H1 (cell line): ENCODE measurements at regions not wholly inside any gene's neighbourhood (a gene's known extent, or its start where the extent isn't known, plus 50 kb on each side); places are given as distances from the start of the nearest gene placed in this dataset.
"Not testable (repeated sequence)": the region's sequence is repeated elsewhere in the genome, so short reads cannot be mapped to it uniquely, and the experiment has no call there.

ENCODE experiments used
- CTCF ChIA-PET: fragments of 300-600 bp; sonication (Branson Sonifier 250); formaldehyde crosslinking; loops from one replicate; lab custom pipeline; 2021; ENCODE audit not compliant: partially characterized antibody; lab: Charles Lee
- POLR2A ChIA-PET: fragments of 300-600 bp; sonication (Branson Sonifier 250); formaldehyde crosslinking; loops from one replicate; lab custom pipeline; 2021; ENCODE audit warnings: inconsistent platforms; ENCODE audit not compliant: partially characterized antibody; lab: Charles Lee
- DNase-seq, 2 experiments: peaks; one replicate each; pipeline versions ENCODE4 v3.0.0 to v3.0.0-alpha.2; 2010 to 2022; ENCODE audit warnings: low spot score in 2 of 2, low read depth in 1 of 2, mixed read lengths in 1 of 2
- FAIRE-seq: peaks from 2 replicates; lab custom pipeline; 2011; peaks lifted over from hg19 to GRCh38; lab: Jason Lieb, UNC
- H2AFZ ChIP-seq: 2 replicates; pipeline ENCODE4 v1.8.1; 2012; ENCODE audit warnings: low read length, inconsistent platforms
- H2AK5ac ChIP-seq: 2 replicates; pipeline ENCODE4 v1.6.1; 2013; ENCODE audit warnings: low read depth, low read length
- H2BK120ac ChIP-seq: replicated peaks from 2 replicates; pipeline ENCODE3; 2013; ENCODE audit warnings: low read depth, low read length, inconsistent platforms
- H2BK12ac ChIP-seq: 2 replicates; pipeline ENCODE4 v1.6.1; 2013; ENCODE audit warnings: low read depth, low read length
- H2BK15ac ChIP-seq: 2 replicates; pipeline ENCODE4 v1.6.1; 2013; ENCODE audit warnings: low read length
- H2BK20ac ChIP-seq: 2 replicates; pipeline ENCODE4 v1.6.1; 2013; ENCODE audit warnings: low read length
- H2BK5ac ChIP-seq: 2 replicates; pipeline ENCODE4 v1.6.1; 2013; ENCODE audit warnings: low read depth, low read length
- H3K14ac ChIP-seq: 2 replicates; pipeline ENCODE4 v1.6.1; 2013; ENCODE audit warnings: inconsistent platforms; ENCODE audit not compliant: insufficient read length
- H3K18ac ChIP-seq: 2 replicates; pipeline ENCODE4 v1.6.1; 2013; ENCODE audit warnings: low read length; ENCODE audit errors: extremely low read depth
- H3K23ac ChIP-seq: 2 replicates; pipeline ENCODE4 v1.6.1; 2013; ENCODE audit warnings: inconsistent platforms; ENCODE audit not compliant: insufficient read length
- H3K23me2 ChIP-seq: 2 replicates; pipeline ENCODE4 v1.6.1; 2013; ENCODE audit warnings: low read depth, low read length
- H3K27ac ChIP-seq: 2 replicates; pipeline ENCODE4 v1.6.1; 2011; ENCODE audit warnings: low read depth, low read length, inconsistent platforms
- H3K27me3 ChIP-seq, 4 experiments: replicated peaks in 1 of 4; 1 replicate in 1 of 4; 2 replicates in 3 of 4; pipeline versions ENCODE4 v1.6.1 to v1.8.1; 2011 to 2013; ENCODE audit warnings: low read length in 3 of 4, mild to moderate bottlenecking in 3 of 4, inconsistent platforms in 2 of 4, mixed read lengths in 2 of 4, moderate library complexity in 1 of 4; ENCODE audit not compliant: control insufficient read depth in 3 of 4, insufficient read depth in 3 of 4; ENCODE audit errors: extremely low read depth in 1 of 4
- H3K36me3 ChIP-seq, 4 experiments: 2 replicates each; pipeline versions ENCODE4 v1.6.1 to v1.8.1; 2011 to 2013; ENCODE audit warnings: mild to moderate bottlenecking in 4 of 4, low read length in 3 of 4, moderate library complexity in 2 of 4, control low read depth in 1 of 4, inconsistent platforms in 1 of 4; ENCODE audit not compliant: insufficient read depth in 4 of 4, control insufficient read depth in 2 of 4
- H3K4ac ChIP-seq: replicated peaks from 2 replicates; pipeline ENCODE3; 2013; ENCODE audit warnings: low read length, low read depth, mixed read lengths, inconsistent platforms; ENCODE audit not compliant: insufficient read length
- H3K4me1 ChIP-seq, 4 experiments: replicated peaks in 1 of 4; 1 replicate in 1 of 4; 2 replicates in 3 of 4; pipeline versions ENCODE4 v1.6.1 to v1.8.1; 2011 to 2013; ENCODE audit warnings: low read length in 3 of 4, inconsistent platforms in 2 of 4, mixed read lengths in 1 of 4; ENCODE audit not compliant: insufficient read depth in 4 of 4, control insufficient read depth in 3 of 4
- H3K4me2 ChIP-seq, 2 experiments: 2 replicates each; pipeline versions ENCODE4 v1.6.1 to v1.8.1; 2011 to 2013; ENCODE audit warnings: low read depth in 2 of 2, low read length in 2 of 2, control low read depth in 1 of 2, inconsistent platforms in 1 of 2, mild to moderate bottlenecking in 1 of 2; ENCODE audit not compliant: insufficient read depth in 1 of 2
- H3K4me3 ChIP-seq, 4 experiments: fragments of 200-600, 300-600 bp in 1 of 4; sonication (generic), shearing (Covaris generic), sonication (Bioruptor Twin) in 1 of 4; 2 replicates each; pipeline versions ENCODE4 v1.5.1 to v1.8.1; 2011 to 2016; ENCODE audit warnings: low read length in 4 of 4, low read depth in 3 of 4, control low read depth in 2 of 4, inconsistent platforms in 2 of 4, mild to moderate bottlenecking in 2 of 4, mixed read lengths in 1 of 4, moderate library complexity in 1 of 4; ENCODE audit not compliant: insufficient read depth in 2 of 4; ENCODE audit errors: extremely low read depth in 1 of 4
- H3K56ac ChIP-seq: replicated peaks from 2 replicates; pipeline ENCODE3; 2013; ENCODE audit warnings: low read depth, mild to moderate bottlenecking, mixed read lengths, low read length, inconsistent platforms; ENCODE audit not compliant: insufficient read length
- H3K79me1 ChIP-seq: 2 replicates; pipeline ENCODE4 v1.6.1; 2013; ENCODE audit warnings: low read depth, low read length, control low read depth
- H3K79me2 ChIP-seq, 2 experiments: 2 replicates each; pipeline versions ENCODE4 v1.6.1 to v1.8.1; 2012 to 2013; ENCODE audit warnings: low read length in 2 of 2, mild to moderate bottlenecking in 2 of 2, inconsistent platforms in 1 of 2; ENCODE audit not compliant: insufficient read depth in 2 of 2, control insufficient read depth in 1 of 2
- H3K9ac ChIP-seq, 4 experiments: replicated peaks in 1 of 4; 1 replicate in 1 of 4; 2 replicates in 3 of 4; pipeline versions ENCODE4 v1.6.1 to v1.8.1; 2011 to 2013; ENCODE audit warnings: low read depth in 3 of 4, low read length in 3 of 4, control low read depth in 2 of 4, mild to moderate bottlenecking in 2 of 4, moderate library complexity in 2 of 4, inconsistent platforms in 1 of 4; ENCODE audit errors: extremely low read depth in 1 of 4
- H3K9me3 ChIP-seq, 2 experiments: 2 replicates each; pipeline versions ENCODE4 v1.6.1 to v1.8.1; 2012 to 2013; ENCODE audit warnings: mild to moderate bottlenecking in 2 of 2, moderate library complexity in 2 of 2, control low read depth in 1 of 2, inconsistent platforms in 1 of 2, low read depth in 1 of 2, low read length in 1 of 2, mixed read lengths in 1 of 2; ENCODE audit not compliant: insufficient read depth in 2 of 2
- H4K20me1 ChIP-seq, 2 experiments: replicated peaks in 1 of 2; 2 replicates each; pipeline versions ENCODE3 to v1.8.1; 2011 to 2013; ENCODE audit warnings: inconsistent platforms in 2 of 2, low read length in 2 of 2, mild to moderate bottlenecking in 1 of 2; ENCODE audit not compliant: insufficient read depth in 2 of 2, control insufficient read depth in 1 of 2
- H4K5ac ChIP-seq: 2 replicates; pipeline ENCODE4 v1.6.1; 2013; ENCODE audit warnings: low read length, low read depth, mixed read lengths, inconsistent platforms; ENCODE audit not compliant: insufficient read length
- H4K8ac ChIP-seq: 2 replicates; pipeline ENCODE4 v1.8.0; 2013; ENCODE audit warnings: mild to moderate bottlenecking, moderate library complexity, low read length, inconsistent platforms; ENCODE audit not compliant: insufficient read depth; ENCODE audit errors: extremely low read depth
- H4K91ac ChIP-seq: replicated peaks from 2 replicates; pipeline ENCODE3; 2013; ENCODE audit warnings: low read length, mixed read lengths, inconsistent platforms; ENCODE audit not compliant: insufficient read length
- WGBS, 2 experiments: shearing (Covaris generic) in 1 of 2; methylation state at CpG; one replicate each; pipeline versions ENCODE4 v1.1.6 to v1.1.7; 2013 to 2015; ENCODE audit warnings: low lambda C conversion rate in 2 of 2, mixed read lengths in 2 of 2, inconsistent platforms in 1 of 2, low coverage in 1 of 2, missing lambda C conversion rate in 1 of 2; ENCODE audit not compliant: insufficient replicate concordance in 2 of 2, insufficient coverage in 1 of 2, insufficient read length in 1 of 2; ENCODE audit errors: extremely low coverage in 1 of 2, missing lambda C conversion rate in 1 of 2; 5-methylcytosine and 5-hydroxymethylcytosine counted together

GRCh38 chr3:75587695-75588094 lies 76.4 kb upstream of the FRG2C start:
- H3K9me3 ChIP-seq, H3K4ac ChIP-seq, H2BK15ac ChIP-seq, H4K20me1 ChIP-seq, H3K79me1 ChIP-seq, H2AFZ ChIP-seq, H2BK20ac ChIP-seq, H3K79me2 ChIP-seq, H3K4me3 ChIP-seq, POLR2A ChIA-PET, H3K14ac ChIP-seq, H4K8ac ChIP-seq, H3K23me2 ChIP-seq, FAIRE-seq, H3K18ac ChIP-seq, H3K4me2 ChIP-seq, H2BK5ac ChIP-seq, H3K23ac ChIP-seq, H4K91ac ChIP-seq, DNase-seq, H2BK120ac ChIP-seq, H2BK12ac ChIP-seq, H3K56ac ChIP-seq, H3K9ac ChIP-seq, H3K4me1 ChIP-seq, H3K27ac ChIP-seq, H3K27me3 ChIP-seq, H3K36me3 ChIP-seq, H2AK5ac ChIP-seq, H4K5ac ChIP-seq: not testable (repeated sequence)
- 100% methylated on average over 11 of the region's 15 CpGs; no CpG with 5 or more reads in 1 of the 2 experiments for WGBS, 2 experiments
- CTCF ChIA-PET: interaction anchor here (0.8 to 3.1 kb wide), 4 partner anchors 17 to 55 kb away, joined by 3 to 11 read pairs (median 5); no protein-coding TSS in a partner anchor

- H3K14ac ChIP-seq, H3K36me3 ChIP-seq, H2BK5ac ChIP-seq, H3K4me3 ChIP-seq, H3K9me3 ChIP-seq, H3K79me1 ChIP-seq, H4K8ac ChIP-seq, H3K79me2 ChIP-seq, DNase-seq, H3K56ac ChIP-seq, H3K23ac ChIP-seq, H3K4ac ChIP-seq, H4K20me1 ChIP-seq, H2AK5ac ChIP-seq, H3K18ac ChIP-seq, H3K27ac ChIP-seq, H2BK20ac ChIP-seq, H4K5ac ChIP-seq, H3K4me2 ChIP-seq, H2AFZ ChIP-seq, H2BK15ac ChIP-seq, H2BK12ac ChIP-seq, FAIRE-seq, H3K23me2 ChIP-seq, H3K27me3 ChIP-seq, POLR2A ChIA-PET, H2BK120ac ChIP-seq, H3K4me1 ChIP-seq, H4K91ac ChIP-seq, H3K9ac ChIP-seq: not testable (repeated sequence)
- CTCF ChIA-PET: interaction anchor here (2.3 kb wide), 1 partner anchor 9 kb away, joined by 4 read pairs; no protein-coding TSS in a partner anchor
- WGBS, 2 experiments: 75% methylated on average over 14 of the region's 16 CpGs; no CpG with 5 or more reads in 1 of the 2 experiments
Observed at GRCh38 chr3:75590382-75590781, 73.7 kb upstream of the FRG2C start.
